Neural progenitor cell (in vitro differentiated cells): ENCODE measurements at regions not wholly inside any gene's neighbourhood (a gene's known extent, or its start where the extent isn't known, plus 50 kb on each side); places are given as distances from the start of the nearest gene placed in this dataset.

Experiments
- EZH2 ChIP-seq: fragments of 200-600 bp; sonication (generic); IDR thresholded peaks from 2 replicates; pipeline ENCODE4 v1.6.1; 2017; ENCODE audit warnings: antibody characterized with exemption, mild to moderate bottlenecking, moderate library complexity
- EZH2phosphoT487 ChIP-seq: fragments of 200-600 bp; sonication (generic); IDR thresholded peaks from 2 replicates; pipeline ENCODE4 v1.6.1; 2017; ENCODE audit warnings: antibody characterized with exemption
- TF ChIP-seq, protein P1 (sequence below): fragments of 200-600 bp; sonication (generic); IDR thresholded peaks from 2 replicates; pipeline ENCODE4 v1.5.1; 2017; ENCODE audit warnings: antibody characterized with exemption, mild to moderate bottlenecking

DNA sequence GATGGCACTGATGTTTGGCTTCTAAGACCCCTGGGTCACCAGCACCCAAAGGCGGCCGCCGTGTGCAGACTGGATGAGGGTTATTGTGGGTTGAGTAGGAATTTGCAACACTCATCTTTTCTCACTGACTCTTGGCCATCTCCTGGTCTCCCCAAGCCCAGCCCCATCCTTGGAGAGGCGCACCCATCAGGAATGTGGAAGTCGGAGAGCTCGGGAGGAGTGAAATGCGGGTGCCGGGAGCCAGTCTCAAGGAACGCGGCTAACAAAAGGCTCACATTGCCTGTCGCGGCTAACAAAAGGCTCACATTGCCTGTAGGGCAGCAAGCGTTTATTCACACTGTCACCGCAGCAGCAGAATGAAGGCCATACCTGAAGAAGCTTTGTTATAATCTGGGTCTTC, 248.6 kb downstream of the FOXL1 start:
- TF ChIP-seq EZH2 (no peak), EZH2phosphoT487 (no peak)
- TF ChIP-seq, protein P1, sequence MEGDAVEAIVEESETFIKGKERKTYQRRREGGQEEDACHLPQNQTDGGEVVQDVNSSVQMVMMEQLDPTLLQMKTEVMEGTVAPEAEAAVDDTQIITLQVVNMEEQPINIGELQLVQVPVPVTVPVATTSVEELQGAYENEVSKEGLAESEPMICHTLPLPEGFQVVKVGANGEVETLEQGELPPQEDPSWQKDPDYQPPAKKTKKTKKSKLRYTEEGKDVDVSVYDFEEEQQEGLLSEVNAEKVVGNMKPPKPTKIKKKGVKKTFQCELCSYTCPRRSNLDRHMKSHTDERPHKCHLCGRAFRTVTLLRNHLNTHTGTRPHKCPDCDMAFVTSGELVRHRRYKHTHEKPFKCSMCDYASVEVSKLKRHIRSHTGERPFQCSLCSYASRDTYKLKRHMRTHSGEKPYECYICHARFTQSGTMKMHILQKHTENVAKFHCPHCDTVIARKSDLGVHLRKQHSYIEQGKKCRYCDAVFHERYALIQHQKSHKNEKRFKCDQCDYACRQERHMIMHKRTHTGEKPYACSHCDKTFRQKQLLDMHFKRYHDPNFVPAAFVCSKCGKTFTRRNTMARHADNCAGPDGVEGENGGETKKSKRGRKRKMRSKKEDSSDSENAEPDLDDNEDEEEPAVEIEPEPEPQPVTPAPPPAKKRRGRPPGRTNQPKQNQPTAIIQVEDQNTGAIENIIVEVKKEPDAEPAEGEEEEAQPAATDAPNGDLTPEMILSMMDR = no peak
